ENCODE measurements at regions not wholly inside any gene's neighbourhood (a gene's known extent, or its start where the extent isn't known, plus 50 kb on each side); places are given as distances from the start of the nearest gene placed in this dataset.

- H3F3A ChIP-seq (replicated peaks; ENCODE audit: insufficient read depth), result no peaks in the 10 kb centered on the region
- TF ChIP-seq USF2 (IDR thresholded peaks at IDR 0.05; ENCODE audit: borderline replicate concordance, low read depth, low read length) (no peak), YY1 (IDR thresholded peaks at IDR 0.05; ENCODE audit: low read depth) (no peak), REST (IDR thresholded peaks at IDR 0.05; ENCODE audit: low read depth, low read length) (no peak), ZBTB33 (IDR thresholded peaks at IDR 0.05; ENCODE audit: borderline replicate concordance, low read depth) (no peak), RAD21 (IDR thresholded peaks at IDR 0.05; ENCODE audit: low read length) (no peak), ELF1 (IDR thresholded peaks at IDR 0.05) (no peak), EP300 (IDR thresholded peaks at IDR 0.05; ENCODE audit: borderline replicate concordance in 1 of 2, low read depth in 1 of 2, low read length in 1 of 2) (no peak), FOXJ3 (CRISPR knock-in tag; IDR thresholded peaks at IDR 0.05) (no peak), JUND (IDR thresholded peaks at IDR 0.05) (no peak), TCF12 (IDR thresholded peaks at IDR 0.05) (no peak), RCOR1 (IDR thresholded peaks at IDR 0.05; ENCODE audit: low read length) (no peak), MXI1 (IDR thresholded peaks at IDR 0.05; ENCODE audit: low read depth, low read length) (no peak), SMC3 (IDR thresholded peaks at IDR 0.05; ENCODE audit: low read depth, low read length) (no peak), USF1 (IDR thresholded peaks at IDR 0.05; ENCODE audit: borderline replicate concordance, low read depth) (no peak), TEAD4 (IDR thresholded peaks at IDR 0.05; ENCODE audit: borderline replicate concordance, insufficient read depth) (no peak), NRF1 (IDR thresholded peaks at IDR 0.05; ENCODE audit: low read depth, low read length) (no peak)
- H3K9me2 ChIP-seq, result no peaks in the 10 kb centered on the region
- 42% methylated on average over 12 of the region's 12 CpGs for WGBS (ENCODE audit: low lambda C conversion rate)
- ChIA-PET CTCF (no interaction called here), POLR2A (no interaction called here)
- H3K9ac ChIP-seq, result no peak overlapping the region
- H3K4me1 ChIP-seq (ENCODE audit: control insufficient read depth in 1 of 2, insufficient read depth in 2 of 2, low read depth in 1 of 2, low read length in 1 of 2), result peaks cover 0 to 25% of the 10 kb centered on the region in 2 experiments; a peak in 2 of 4 replicates
- H4K20me1 ChIP-seq (ENCODE audit: insufficient read depth), result no peaks in the 10 kb centered on the region
- no peak overlapping the region for H3K4me2 ChIP-seq
- H2AFZ ChIP-seq (ENCODE audit: low read depth), result no peak overlapping the region
- no peaks in the 10 kb centered on the region for H3K79me2 ChIP-seq (ENCODE audit: insufficient read depth)
- H3K27ac ChIP-seq (ENCODE audit: low read depth in 2 of 2, low read length in 1 of 2), result no peak overlapping the region
- DNase-seq, result no peak
- H3K9me3 ChIP-seq, result no peaks in the 10 kb centered on the region
- no peak overlapping the region for H3K4me3 ChIP-seq (ENCODE audit: low read depth in 2 of 2, low read length in 1 of 2)
- peaks cover 5% of the 10 kb centered on the region; the same call in 1 of the 2 replicates for H3K27me3 ChIP-seq (ENCODE audit: insufficient read depth)
- H3K36me3 ChIP-seq (replicated peaks in 1 of 2; ENCODE audit: control insufficient read depth in 1 of 2, insufficient read depth in 2 of 2, low read length in 1 of 2), result no peaks in the 10 kb centered on the region
These were observed 376.0 kb downstream of the BCOR start for GRCh38 chrX:39721566-39722279.
